SH-SY5Y (cell line): ENCODE measurements at regions not wholly inside any gene's neighbourhood (a gene's known extent, or its start where the extent isn't known, plus 50 kb on each side); places are given as distances from the start of the nearest gene placed in this dataset.

Source experiments
- GATA2 ChIP-seq: IDR thresholded peaks from 2 replicates; pipeline ENCODE4 v1.6.1; 2011; ENCODE audit warnings: mild to moderate bottlenecking, low read depth, low read length
- GATA3 ChIP-seq: IDR thresholded peaks from 2 replicates; pipeline ENCODE4 v1.6.1; 2011; ENCODE audit warnings: low read depth, mild to moderate bottlenecking, low read length, moderate library complexity

DNA sequence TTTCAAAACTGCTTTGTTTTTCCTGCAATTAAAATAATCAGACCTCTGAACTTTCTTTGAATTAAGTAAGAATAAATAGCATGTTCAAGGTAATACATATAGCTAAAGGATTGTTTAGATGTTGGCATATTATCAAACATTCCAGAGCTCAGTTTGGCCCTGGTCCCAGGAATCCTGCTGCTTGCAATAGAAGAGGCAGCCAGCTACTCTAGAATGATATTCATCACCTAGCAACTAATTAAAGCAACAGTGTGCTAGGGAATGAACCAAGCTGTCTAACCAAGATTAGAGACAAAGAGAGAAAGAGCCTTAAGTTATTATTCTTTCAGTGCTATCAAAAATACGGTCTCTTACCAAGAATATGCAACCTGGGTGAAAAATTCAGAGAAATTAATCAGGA, 460.9 kb downstream of the GABRG1 start:
- TF ChIP-seq GATA2: no peak
- TF ChIP-seq GATA3: no peak
